ENCODE measurements at regions not wholly inside any gene's neighbourhood (a gene's known extent, or its start where the extent isn't known, plus 50 kb on each side); places are given as distances from the start of the nearest gene placed in this dataset.
"Not testable (repeated sequence)": the region's sequence is repeated elsewhere in the genome, so short reads cannot be mapped to it uniquely, and the experiment has no call there.

DNA sequence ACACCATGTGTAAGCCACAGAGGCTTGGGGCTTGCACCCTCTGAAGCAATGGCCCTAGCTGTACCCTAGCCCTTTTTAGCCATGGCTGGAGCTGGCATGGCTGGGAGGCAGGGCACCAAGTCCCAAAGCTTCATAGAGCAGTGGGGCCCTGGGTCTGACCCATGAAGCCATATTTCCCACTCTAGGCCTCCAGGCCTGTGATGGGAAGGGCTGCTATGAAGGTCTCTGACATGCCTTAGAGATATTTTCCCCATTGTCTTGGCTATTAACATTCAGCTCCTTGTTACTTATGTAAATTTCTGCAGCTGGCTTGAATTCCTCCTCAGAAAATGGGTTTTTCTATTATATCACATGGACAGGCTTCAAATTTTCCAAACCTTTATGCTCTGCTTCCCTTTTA is 68.8 kb upstream of the PPP1R12A start:
- H3K9me3 Mint-ChIP-seq; H3K27ac Mint-ChIP-seq; H3K27me3 Mint-ChIP-seq; DNase-seq; H3K4me3 Mint-ChIP-seq; H3K4me1 Mint-ChIP-seq (ENCODE audit: low read depth); H3K36me3 Mint-ChIP-seq (ENCODE audit: low read depth): not testable (repeated sequence)

DNA sequence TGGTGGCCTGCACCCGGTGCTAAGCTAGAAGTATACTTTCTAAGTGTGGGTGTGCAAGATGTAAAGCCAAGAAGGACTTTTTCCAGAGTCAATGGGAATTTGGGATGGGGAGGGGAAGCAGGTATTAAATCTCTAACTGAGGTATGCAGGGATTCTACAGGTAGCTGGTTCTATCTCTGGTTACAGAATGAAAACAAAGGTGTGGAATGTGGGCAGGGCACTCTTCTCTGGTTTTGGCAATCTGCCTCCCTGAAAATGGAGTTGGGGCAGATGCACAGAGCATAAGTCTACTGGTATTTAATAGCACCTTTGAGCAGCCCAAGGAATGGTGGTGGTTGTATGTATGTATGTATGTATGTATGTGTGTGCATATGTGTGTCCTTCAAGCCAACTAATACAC is 66.7 kb upstream of the PPP1R12A start:
- Mint-ChIP-seq H3K27ac (no peak overlapping the region), H3K9me3 (no peaks in the 10 kb centered on the region), H3K4me1 (ENCODE audit: low read depth) (no peaks in the 10 kb centered on the region), H3K36me3 (ENCODE audit: low read depth) (no peaks in the 10 kb centered on the region), H3K27me3 (no peaks in the 10 kb centered on the region), H3K4me3 (no peak overlapping the region)
- DNase-seq: no peak

DNA sequence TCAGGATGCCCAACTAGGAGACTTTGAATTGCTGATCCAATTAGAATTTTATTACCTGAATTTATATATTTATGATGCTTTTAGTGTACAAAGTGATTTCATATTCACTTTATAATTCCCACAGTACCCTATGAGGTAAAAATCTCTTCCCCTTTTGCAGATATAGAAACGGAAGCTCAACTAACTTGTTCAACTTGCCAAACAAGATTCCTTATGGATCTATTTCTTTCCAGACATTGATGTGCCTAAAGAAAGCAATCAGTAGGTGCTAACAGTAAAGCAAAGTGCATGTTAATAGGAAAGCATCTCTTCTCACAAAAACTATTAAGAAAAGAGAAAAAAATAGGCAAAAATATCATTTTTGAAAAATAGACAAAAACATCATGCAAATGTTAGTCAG is 65.9 kb upstream of the PPP1R12A start:
- no peaks in the 10 kb centered on the region for H3K4me1 Mint-ChIP-seq (ENCODE audit: low read depth)

DNA sequence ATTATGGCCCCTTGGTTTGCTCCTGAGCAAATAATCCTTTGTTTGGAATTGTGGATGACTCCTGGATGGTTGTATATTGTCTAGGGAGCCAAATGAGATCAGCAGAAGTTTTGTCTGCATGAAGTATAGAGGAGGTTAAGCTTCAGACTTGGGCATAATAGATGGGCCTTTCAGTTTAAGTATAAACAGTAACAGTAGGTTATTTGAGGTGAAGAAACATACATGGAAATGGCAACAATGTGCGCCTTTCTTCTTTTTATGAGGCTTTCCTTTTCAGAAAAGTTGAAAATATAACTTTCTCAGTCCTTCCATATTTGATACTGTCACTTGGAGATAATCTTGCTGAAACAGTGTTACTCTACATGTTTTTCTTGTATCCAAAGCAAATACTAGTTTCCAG is 63.7 kb upstream of the PPP1R12A start:
- Mint-ChIP-seq H3K27me3 (peaks cover 3% of the 10 kb centered on the region), H3K4me1 (ENCODE audit: low read depth) (no peaks in the 10 kb centered on the region), H3K4me3 (no peak overlapping the region), H3K27ac (no peak overlapping the region), H3K36me3 (ENCODE audit: low read depth) (no peaks in the 10 kb centered on the region), H3K9me3 (no peaks in the 10 kb centered on the region)
- no peak for DNase-seq

More for the DNA sequence above, 65.9 kb upstream of the PPP1R12A start:
- no peaks in the 10 kb centered on the region for H3K36me3 Mint-ChIP-seq (ENCODE audit: low read depth)
- no peak for DNase-seq
- H3K9me3 Mint-ChIP-seq: no peaks in the 10 kb centered on the region
- H3K27ac Mint-ChIP-seq: no peak overlapping the region
- H3K4me3 Mint-ChIP-seq: no peak overlapping the region
- H3K27me3 Mint-ChIP-seq: no peaks in the 10 kb centered on the region

DNA sequence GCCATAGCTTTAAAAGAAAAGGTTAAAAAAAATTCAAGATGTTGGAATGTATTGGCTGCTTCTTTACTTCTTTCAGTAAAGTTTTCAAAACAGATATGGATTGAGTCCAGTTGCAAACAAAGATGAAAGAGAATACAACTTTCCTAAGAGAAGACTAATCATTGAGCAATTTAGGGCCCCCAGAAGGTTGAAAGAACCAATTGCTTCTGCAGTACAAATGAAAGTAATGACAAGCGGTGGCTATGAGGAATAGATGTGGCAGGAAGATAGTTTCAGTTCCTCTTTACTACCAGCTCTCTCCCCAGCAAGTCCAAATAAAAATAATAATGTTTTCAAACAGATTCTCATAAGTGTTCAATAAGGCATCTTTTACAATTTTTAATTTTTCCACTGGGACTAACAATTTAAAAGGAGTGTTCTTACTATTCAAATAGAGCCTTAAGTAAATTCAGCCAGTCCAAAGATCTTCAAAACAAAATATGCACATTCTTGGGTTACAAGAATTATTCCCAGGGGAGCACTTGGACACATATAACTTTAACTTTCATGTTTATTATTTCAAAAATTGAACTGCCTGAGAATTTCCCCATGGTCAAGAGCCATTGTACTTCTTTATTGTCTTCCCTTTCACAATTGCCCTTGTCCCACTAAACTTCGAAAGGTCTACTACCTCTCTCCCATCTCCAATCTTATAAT is 62.3 kb upstream of the PPP1R12A start:
- Mint-ChIP-seq H3K36me3 (ENCODE audit: low read depth) (no peaks in the 10 kb centered on the region), H3K27ac (no peak overlapping the region), H3K27me3 (peaks cover 3% of the 10 kb centered on the region), H3K9me3 (no peaks in the 10 kb centered on the region), H3K4me1 (ENCODE audit: low read depth) (no peaks in the 10 kb centered on the region), H3K4me3 (no peak overlapping the region)
- no peak for DNase-seq

DNA sequence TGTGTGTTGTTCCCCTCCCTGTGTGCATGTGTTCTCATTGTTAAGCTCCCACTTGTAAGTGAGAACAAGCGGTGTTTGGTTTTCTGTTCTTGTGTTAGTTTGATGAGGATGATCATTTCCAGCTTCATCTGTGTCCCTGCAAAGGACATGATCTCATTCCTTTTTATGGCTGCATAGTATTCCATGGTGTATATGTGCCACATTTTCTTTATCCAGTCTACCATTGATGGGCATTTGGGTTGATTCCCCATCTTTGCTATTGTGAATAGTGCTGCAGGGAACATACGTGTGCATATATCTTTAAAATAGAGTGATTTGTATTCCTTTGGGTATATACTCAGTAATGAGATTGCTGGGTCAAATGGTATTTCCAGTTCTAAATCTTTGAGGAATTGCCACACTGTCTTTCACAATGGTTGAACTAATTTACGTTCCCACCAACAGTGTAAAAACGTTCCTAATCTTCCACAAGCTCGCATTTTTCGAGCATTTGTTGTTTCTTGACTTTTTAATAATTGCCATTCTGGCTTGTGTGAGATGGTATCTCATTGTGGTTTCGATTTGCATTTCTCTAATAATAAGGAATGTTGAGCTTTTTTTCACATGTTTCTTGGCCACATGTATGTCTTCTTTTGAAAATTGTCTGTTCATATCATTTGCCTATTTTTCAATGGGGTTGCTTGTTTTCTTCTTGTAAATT is 60.6 kb upstream of the PPP1R12A start:
- H3K4me1 Mint-ChIP-seq (ENCODE audit: low read depth); H3K27ac Mint-ChIP-seq; DNase-seq; H3K9me3 Mint-ChIP-seq; H3K36me3 Mint-ChIP-seq (ENCODE audit: low read depth); H3K27me3 Mint-ChIP-seq; H3K4me3 Mint-ChIP-seq: not testable (repeated sequence)

DNA sequence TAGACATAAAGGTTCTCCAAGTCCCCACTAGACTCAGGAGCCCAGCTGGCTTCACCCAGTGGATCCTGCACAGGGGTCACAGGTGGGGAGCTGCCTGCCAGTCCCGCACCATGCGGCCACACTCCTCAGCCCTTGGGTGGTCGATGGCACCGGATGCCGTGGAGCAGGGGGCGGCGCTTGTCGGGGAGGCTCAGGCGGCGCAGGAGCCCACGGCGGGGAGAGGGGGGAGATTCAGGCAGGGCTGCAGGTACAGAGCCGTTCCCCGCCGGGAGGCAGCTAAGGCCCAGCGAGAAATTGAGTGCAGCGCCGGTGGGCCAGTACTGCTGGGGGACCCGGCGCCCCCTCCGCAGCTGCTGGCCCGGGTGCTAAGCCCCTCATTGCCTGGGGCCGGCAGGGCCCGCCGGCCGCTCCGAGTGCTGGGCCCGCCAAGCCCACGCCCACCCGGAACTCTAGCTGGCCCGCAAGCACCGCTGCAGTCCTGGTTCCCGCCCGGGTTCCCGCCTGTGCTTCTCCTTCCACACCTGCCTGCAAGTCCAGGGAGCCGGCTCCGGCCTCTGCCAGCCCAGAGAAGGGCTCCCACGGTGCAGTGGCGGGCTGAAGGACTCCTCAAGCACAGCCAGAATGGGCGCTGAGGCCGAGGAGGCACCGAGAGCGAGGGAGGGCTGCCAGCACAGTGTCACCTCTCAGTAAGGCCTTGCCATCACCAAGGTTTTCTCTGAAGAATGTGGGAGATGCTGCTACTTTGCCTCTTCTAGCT is 58.4 kb upstream of the PPP1R12A start:
- H3K4me1 Mint-ChIP-seq (ENCODE audit: low read depth): peaks cover 2% of the 10 kb centered on the region
- no peak overlapping the region for H3K4me3 Mint-ChIP-seq
- H3K36me3 Mint-ChIP-seq (ENCODE audit: low read depth): no peaks in the 10 kb centered on the region
- H3K27ac Mint-ChIP-seq: no peak overlapping the region
- peaks cover 3% of the 10 kb centered on the region for H3K27me3 Mint-ChIP-seq
- DNase-seq: no peak
- no peaks in the 10 kb centered on the region for H3K9me3 Mint-ChIP-seq

DNA sequence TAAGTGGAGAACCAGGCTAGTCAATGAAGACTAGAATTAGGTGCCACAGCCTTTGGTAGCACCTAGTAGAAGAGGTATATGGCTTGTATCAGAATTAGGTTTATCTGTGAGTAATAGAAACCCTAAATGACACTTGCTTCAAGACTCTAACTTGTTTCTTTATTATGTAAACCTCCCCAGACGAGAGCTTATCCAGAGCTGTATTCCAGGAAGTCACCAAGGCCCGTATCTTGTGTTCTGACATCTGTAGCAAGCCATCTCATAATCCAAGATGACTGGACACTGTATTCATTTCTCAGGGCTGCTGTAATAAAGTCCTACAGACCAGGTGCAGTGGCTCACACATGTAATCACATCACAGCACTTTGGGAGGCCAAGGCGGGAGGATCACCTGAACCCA is 56.7 kb upstream of the PPP1R12A start:
- Mint-ChIP-seq H3K27ac (no peak overlapping the region), H3K9me3 (no peaks in the 10 kb centered on the region), H3K4me3 (no peak overlapping the region), H3K27me3 (peaks cover 11% of the 10 kb centered on the region), H3K36me3 (ENCODE audit: low read depth) (no peaks in the 10 kb centered on the region), H3K4me1 (ENCODE audit: low read depth) (peaks cover 2% of the 10 kb centered on the region)
- DNase-seq: no peak

DNA sequence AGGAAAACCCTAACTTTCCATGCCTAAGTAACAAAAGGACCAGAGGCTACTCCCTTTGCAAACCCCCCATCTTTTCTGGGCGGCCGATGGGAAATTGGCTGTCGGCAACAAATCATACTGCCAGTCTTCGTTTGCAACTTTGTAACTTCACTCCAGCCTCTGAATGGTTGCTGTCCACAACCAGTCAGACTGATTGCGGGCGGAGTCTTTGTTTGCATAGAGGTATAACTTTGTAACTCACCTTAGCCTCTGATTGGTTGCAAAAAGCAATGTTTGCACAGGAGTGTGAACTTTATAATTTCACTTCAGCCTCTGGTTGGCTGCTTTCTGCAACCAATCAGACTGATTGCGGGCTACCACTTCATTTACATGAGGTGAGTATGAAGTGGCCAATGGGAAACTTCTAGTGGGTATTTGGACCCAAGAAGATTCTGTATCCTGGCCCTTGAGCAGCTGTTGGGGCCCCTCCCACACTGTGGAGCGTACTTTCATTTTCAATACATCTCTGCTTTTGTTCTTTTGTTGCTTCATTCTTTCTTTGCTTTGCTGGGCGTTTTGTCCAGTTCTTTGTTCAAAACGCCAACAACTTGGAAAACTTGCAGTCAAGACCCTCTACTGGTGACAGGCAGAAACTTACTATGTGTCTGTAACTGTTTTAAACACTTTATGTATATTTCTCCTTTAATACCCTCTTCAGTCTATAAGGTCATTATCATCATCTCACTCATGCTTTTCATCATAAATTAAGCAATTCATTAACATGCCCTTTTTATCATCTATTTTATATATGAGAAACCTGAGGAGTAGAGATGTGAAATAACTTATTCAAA is 55.8 kb upstream of the PPP1R12A start:
- not testable (repeated sequence) for H3K36me3 Mint-ChIP-seq (ENCODE audit: low read depth); H3K27ac Mint-ChIP-seq; H3K9me3 Mint-ChIP-seq; H3K4me1 Mint-ChIP-seq (ENCODE audit: low read depth); H3K4me3 Mint-ChIP-seq; DNase-seq
- peaks cover 16% of the 10 kb centered on the region for H3K27me3 Mint-ChIP-seq

DNA sequence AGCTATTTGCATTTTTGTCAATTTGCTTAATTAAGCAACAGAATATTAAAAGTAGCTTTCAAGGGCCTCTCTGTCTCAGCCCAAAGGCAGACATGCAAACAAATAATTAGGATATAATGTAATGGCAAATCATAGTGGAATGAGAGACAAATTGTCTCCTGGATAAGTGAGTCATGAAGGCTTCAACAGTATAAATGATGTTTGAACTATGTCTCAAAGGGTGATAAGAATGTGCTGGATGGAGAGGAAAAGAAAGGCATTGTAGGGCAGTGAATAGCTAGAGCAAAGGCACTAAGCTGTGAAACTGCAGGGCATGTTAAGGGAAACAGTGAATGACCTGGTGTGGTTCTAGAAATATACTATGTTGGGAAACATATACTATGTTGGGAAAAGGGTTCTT is 53.5 kb upstream of the PPP1R12A start:
- Mint-ChIP-seq H3K4me3 (no peak overlapping the region), H3K27ac (no peak overlapping the region), H3K27me3 (peaks cover 23% of the 10 kb centered on the region), H3K36me3 (ENCODE audit: low read depth) (no peaks in the 10 kb centered on the region), H3K9me3 (no peaks in the 10 kb centered on the region), H3K4me1 (ENCODE audit: low read depth) (peaks cover 2% of the 10 kb centered on the region)
- no peak for DNase-seq

DNA sequence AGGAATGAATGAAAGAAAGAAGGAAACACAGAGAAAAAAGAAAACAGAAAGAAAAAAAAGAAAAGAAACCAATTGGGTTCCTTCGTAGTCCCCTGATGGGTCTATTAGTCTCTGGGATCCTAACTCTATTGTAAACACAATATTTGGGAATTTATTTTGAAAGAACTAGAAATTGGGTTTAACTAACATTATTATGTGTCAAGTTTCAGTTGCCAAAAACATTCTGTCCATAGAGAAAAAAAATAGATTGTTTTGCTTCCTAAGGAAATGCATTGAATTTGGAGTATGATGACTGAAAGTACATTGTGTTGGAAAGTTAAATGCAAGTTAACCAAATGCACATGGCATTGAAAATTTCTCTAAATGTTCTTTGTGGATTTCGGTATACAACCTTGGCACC is 52.8 kb upstream of the PPP1R12A start:
- H3K4me1 Mint-ChIP-seq (ENCODE audit: low read depth): peaks cover 2% of the 10 kb centered on the region
- DNase-seq: no peak
- peaks cover 26% of the 10 kb centered on the region for H3K27me3 Mint-ChIP-seq
- no peaks in the 10 kb centered on the region for H3K9me3 Mint-ChIP-seq
- no peak overlapping the region for H3K27ac Mint-ChIP-seq
- no peak overlapping the region for H3K4me3 Mint-ChIP-seq
- no peaks in the 10 kb centered on the region for H3K36me3 Mint-ChIP-seq (ENCODE audit: low read depth)
